HG03558 (cell line): ENCODE measurements at regions not wholly inside any gene's neighbourhood (a gene's known extent, or its start where the extent isn't known, plus 50 kb on each side); places are given as distances from the start of the nearest gene placed in this dataset.
"Not testable (repeated sequence)": the region's sequence is repeated elsewhere in the genome, so short reads cannot be mapped to it uniquely, and the experiment has no call there.

Experiments
- ATAC-seq: cut with Tn5 transposase; IDR thresholded peaks from one replicate; pipeline ENCODE4 v1.9.1; 2021; ENCODE audit warnings: moderate number of reproducible peaks; ENCODE audit not compliant: unreplicated experiment; ENCODE audit errors: extremely low read depth

DNA sequence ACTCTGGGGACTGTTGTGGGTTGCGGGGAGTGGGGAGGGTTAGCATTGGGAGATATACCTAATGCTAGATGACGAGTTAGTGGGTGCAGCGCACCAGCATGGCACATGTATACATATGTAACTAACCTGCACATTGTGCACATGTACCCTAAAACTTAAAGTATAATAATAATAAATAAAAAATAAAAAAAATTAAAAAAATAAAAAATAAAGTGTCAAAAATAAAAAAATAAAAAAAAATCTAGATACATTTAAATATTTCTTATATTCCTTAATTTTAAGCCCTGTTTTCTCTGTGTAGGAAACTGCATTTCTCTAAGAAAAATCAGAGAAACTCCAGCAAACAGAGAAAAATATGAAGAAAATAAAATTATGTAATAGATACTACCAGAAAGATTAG is 52.2 kb upstream of the SGO1 start:
- ATAC-seq: not testable (repeated sequence)

- no peak for ATAC-seq
Observed at GRCh38 chr3:20236603-20237002, 50.6 kb upstream of the SGO1 start.
